Karpas-422 (cell line): ENCODE measurements at regions not wholly inside any gene's neighbourhood (a gene's known extent, or its start where the extent isn't known, plus 50 kb on each side); places are given as distances from the start of the nearest gene placed in this dataset.
A peak's percentile ranks its signal among the peaks of the same experiment; 100 is the strongest.

Experiments used
- DNase-seq: peaks from one replicate; pipeline ENCODE4 v3.0.0-alpha.2; 2015
- H2AFZ ChIP-seq: fragments of 200-600 bp; sonication (generic); 2 replicates; pipeline ENCODE4 v1.6.1; 2014; ENCODE audit warnings: antibody characterized with exemption, low read length, mixed read lengths
- H3K27ac ChIP-seq: fragments of 200-600 bp; sonication (generic); 2 replicates; pipeline ENCODE4 v1.5.1; 2014; ENCODE audit warnings: mild to moderate bottlenecking, low read length, moderate library complexity
- H3K27me3 ChIP-seq: fragments of 200-600 bp; sonication (generic); 2 replicates; pipeline ENCODE4 v1.6.1; 2014; ENCODE audit warnings: low read length, mixed read lengths
- H3K36me3 ChIP-seq: fragments of 200-600 bp; sonication (generic); 2 replicates; pipeline ENCODE4 v1.6.1; 2014; ENCODE audit warnings: low read length, mixed read lengths; ENCODE audit not compliant: insufficient read depth
- H3K4me1 ChIP-seq: fragments of 200-600 bp; sonication (generic); 2 replicates; pipeline ENCODE4 v1.6.1; 2014; ENCODE audit warnings: mild to moderate bottlenecking, low read length, mixed read lengths
- H3K4me2 ChIP-seq: fragments of 200-600 bp; sonication (generic); 2 replicates; pipeline ENCODE4 v1.6.1; 2014; ENCODE audit warnings: low read length, low read depth, mild to moderate bottlenecking; ENCODE audit not compliant: poor library complexity, severe bottlenecking
- H3K4me3 ChIP-seq: fragments of 200-600 bp; sonication (generic); 2 replicates; pipeline ENCODE4 v1.5.1; 2014; ENCODE audit warnings: mild to moderate bottlenecking, antibody characterized with exemption, low read length, mixed read lengths
- H3K79me2 ChIP-seq: fragments of 200-600 bp; sonication (generic); 2 replicates; pipeline ENCODE4 v1.6.1; 2014; ENCODE audit warnings: mild to moderate bottlenecking, low read length, mixed read lengths
- H3K9ac ChIP-seq: fragments of 200-600 bp; sonication (generic); 2 replicates; pipeline ENCODE4 v1.6.0; 2014; ENCODE audit warnings: low read length
- H3K9me2 ChIP-seq: fragments of 200-600 bp; sonication (generic), shearing (Covaris generic); replicated peaks from 2 replicates; pipeline ENCODE4 v1.6.0; 2014; ENCODE audit warnings: mild to moderate bottlenecking, low read length, moderate library complexity; ENCODE audit not compliant: insufficient read depth
- H3K9me3 ChIP-seq: fragments of 300-700, 200-600 bp; sonication (generic); 2 replicates; pipeline ENCODE4 v1.6.1; 2014; ENCODE audit warnings: low read length, mixed read lengths
- H4K20me1 ChIP-seq: fragments of 200-600 bp; sonication (generic); 2 replicates; pipeline ENCODE4 v1.6.1; 2014; ENCODE audit warnings: mild to moderate bottlenecking, antibody characterized with exemption, low read length, low read depth; ENCODE audit not compliant: insufficient read depth

DNA sequence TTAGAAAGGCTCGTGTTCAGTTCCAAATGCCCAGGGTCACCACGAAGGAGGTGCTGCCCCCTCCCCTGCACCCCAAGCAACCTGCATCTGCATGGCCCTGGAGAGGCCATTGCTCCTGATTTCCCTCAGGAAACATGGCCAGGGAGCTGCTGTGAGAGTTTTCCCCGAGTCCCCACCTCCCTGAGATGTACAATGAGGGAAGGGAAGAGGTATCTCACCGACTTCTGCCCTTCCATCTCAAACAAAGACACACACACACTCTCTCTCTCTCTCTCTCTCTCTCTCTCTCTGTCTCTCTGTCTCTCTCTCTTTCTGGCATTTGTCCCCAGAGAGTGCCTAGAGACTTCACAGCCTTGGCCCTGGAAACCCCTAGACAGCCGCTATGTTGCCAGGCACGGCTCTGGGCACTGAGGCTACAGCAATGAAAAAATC lies 120.4 kb downstream of the MRPL14 start:
- DNase-seq, result no peak
- H3K9me2 ChIP-seq, result no peaks in the 10 kb centered on the region
- H3K9me3 ChIP-seq, result no peaks in the 10 kb centered on the region
- H3K4me2 ChIP-seq, result no peak overlapping the region
- H3K79me2 ChIP-seq, result no peaks in the 10 kb centered on the region
- H3K9ac ChIP-seq, result no peak overlapping the region
- H3K4me3 ChIP-seq, result no peak overlapping the region
- H2AFZ ChIP-seq, result no peak overlapping the region
- peaks cover 17% of the 10 kb centered on the region; the same call in 1 of the 2 replicates for H4K20me1 ChIP-seq
- no peak overlapping the region for H3K27ac ChIP-seq
- H3K27me3 ChIP-seq, result no peaks in the 10 kb centered on the region
- H3K36me3 ChIP-seq, result no peaks in the 10 kb centered on the region
- peaks cover 6% of the 10 kb centered on the region for H3K4me1 ChIP-seq

- H3K9ac ChIP-seq, result no peak overlapping the region
- H3K27me3 ChIP-seq, result no peaks in the 10 kb centered on the region
These were observed 121.0 kb downstream of the MRPL14 start for GRCh38 chr6:44006123-44006871.

GRCh38 chr6:44005507-44005903 lies 121.7 kb downstream of the MRPL14 start:
- H3K4me2 ChIP-seq, result no peak overlapping the region

More at GRCh38 chr6:44006123-44006871, 121.0 kb downstream of the MRPL14 start:
- no peaks in the 10 kb centered on the region for H3K36me3 ChIP-seq
- H3K4me3 ChIP-seq, result no peak overlapping the region
- no peak overlapping the region for H3K4me2 ChIP-seq
- peaks cover 12% of the 10 kb centered on the region for H3K4me1 ChIP-seq
- peaks cover 21% of the 10 kb centered on the region; the same call in 1 of the 2 replicates for H4K20me1 ChIP-seq
- no peak for DNase-seq
- no peaks in the 10 kb centered on the region for H3K9me2 ChIP-seq
- no peaks in the 10 kb centered on the region for H3K79me2 ChIP-seq
- no peak overlapping the region for H3K27ac ChIP-seq
- H3K9me3 ChIP-seq, result no peaks in the 10 kb centered on the region
- H2AFZ ChIP-seq, result no peak overlapping the region

GRCh38 chr6:44004625-44005506 lies 122.4 kb downstream of the MRPL14 start:
- no peaks in the 10 kb centered on the region for H3K9me2 ChIP-seq
- H3K4me3 ChIP-seq, result no peak overlapping the region
- no peaks in the 10 kb centered on the region for H3K9me3 ChIP-seq
- peaks cover 26% of the 10 kb centered on the region for H3K4me1 ChIP-seq
- no peak overlapping the region for H3K4me2 ChIP-seq
- no peak overlapping the region for H3K27ac ChIP-seq
- no peaks in the 10 kb centered on the region for H3K36me3 ChIP-seq
- H3K79me2 ChIP-seq, result no peaks in the 10 kb centered on the region
- no peak overlapping the region for H3K9ac ChIP-seq
- peaks cover 21% of the 10 kb centered on the region; the same call in 1 of the 2 replicates for H4K20me1 ChIP-seq
- no peak overlapping the region for H2AFZ ChIP-seq
- peak; percentile 72 for DNase-seq
- no peaks in the 10 kb centered on the region for H3K27me3 ChIP-seq

More at GRCh38 chr6:44005507-44005903, 121.7 kb downstream of the MRPL14 start:
- no peak overlapping the region for H2AFZ ChIP-seq
- no peak for DNase-seq
- H3K9ac ChIP-seq, result no peak overlapping the region
- H3K4me3 ChIP-seq, result no peak overlapping the region
- peaks cover 21% of the 10 kb centered on the region; the same call in 1 of the 2 replicates for H4K20me1 ChIP-seq
- no peaks in the 10 kb centered on the region for H3K79me2 ChIP-seq
- H3K27me3 ChIP-seq, result no peaks in the 10 kb centered on the region
- no peaks in the 10 kb centered on the region for H3K9me2 ChIP-seq
- H3K4me1 ChIP-seq, result peaks cover 19% of the 10 kb centered on the region
- no peaks in the 10 kb centered on the region for H3K9me3 ChIP-seq
- no peak overlapping the region for H3K27ac ChIP-seq
- no peaks in the 10 kb centered on the region for H3K36me3 ChIP-seq

- Histone ChIP-seq H4K20me1 (peaks cover 21% of the 10 kb centered on the region; the same call in 1 of the 2 replicates), H3K27me3 (no peaks in the 10 kb centered on the region), H3K9me2 (no peaks in the 10 kb centered on the region), H3K27ac (no peak overlapping the region), H3K9me3 (no peaks in the 10 kb centered on the region), H3K4me3 (no peak overlapping the region), H3K4me2 (no peak overlapping the region), H3K4me1 (peaks cover 31% of the 10 kb centered on the region), H2AFZ (no peak overlapping the region), H3K79me2 (no peaks in the 10 kb centered on the region), H3K36me3 (no peaks in the 10 kb centered on the region), H3K9ac (no peak overlapping the region)
- no peak for DNase-seq
These were observed 123.1 kb downstream of the MRPL14 start for GRCh38 chr6:44004136-44004535.

DNA sequence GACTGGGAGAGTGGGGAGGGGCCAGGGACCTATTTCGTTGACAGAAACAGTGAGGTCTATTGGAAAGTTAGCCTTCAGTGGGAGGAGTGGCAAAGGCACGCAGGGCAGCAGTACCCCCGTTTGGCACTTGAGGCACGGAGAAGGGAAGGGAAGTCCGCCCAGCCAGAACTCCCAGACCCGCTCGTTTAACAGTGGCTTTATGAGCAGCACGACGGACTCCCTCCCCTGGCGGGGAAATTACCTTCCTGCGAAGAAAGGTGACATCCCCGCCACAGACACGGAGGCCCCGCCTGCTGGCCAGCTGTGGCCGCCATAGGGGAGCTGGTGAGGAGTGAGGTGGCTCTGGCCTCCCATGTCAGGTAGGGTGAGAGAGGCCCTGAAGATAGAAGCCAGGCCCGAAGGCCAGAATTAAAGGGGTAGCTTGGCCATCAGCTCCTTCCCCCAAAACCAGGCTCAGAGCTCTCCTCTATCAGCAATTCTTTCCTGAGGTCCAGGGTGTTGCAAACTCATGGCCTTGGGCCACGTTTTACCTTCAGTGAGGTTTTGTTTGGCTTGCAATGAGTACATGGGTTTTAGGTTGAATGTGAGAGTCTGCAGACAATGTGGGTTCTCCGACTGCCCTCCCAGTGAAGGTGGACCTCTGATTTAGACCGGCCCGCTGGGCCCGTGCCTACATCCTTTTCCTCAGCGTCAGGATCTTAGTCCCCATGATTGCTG lies 123.7 kb downstream of the MRPL14 start:
- Histone ChIP-seq H3K4me1 (peaks cover 31% of the 10 kb centered on the region), H2AFZ (no peak overlapping the region), H3K9ac (no peak overlapping the region), H3K36me3 (no peaks in the 10 kb centered on the region), H3K4me2 (no peak overlapping the region), H3K9me3 (no peaks in the 10 kb centered on the region), H3K27me3 (no peaks in the 10 kb centered on the region), H3K27ac (no peak overlapping the region), H4K20me1 (peaks cover 21% of the 10 kb centered on the region; the same call in 1 of the 2 replicates), H3K79me2 (no peaks in the 10 kb centered on the region), H3K4me3 (no peak overlapping the region), H3K9me2 (no peaks in the 10 kb centered on the region)
- DNase-seq, result no peak

DNA sequence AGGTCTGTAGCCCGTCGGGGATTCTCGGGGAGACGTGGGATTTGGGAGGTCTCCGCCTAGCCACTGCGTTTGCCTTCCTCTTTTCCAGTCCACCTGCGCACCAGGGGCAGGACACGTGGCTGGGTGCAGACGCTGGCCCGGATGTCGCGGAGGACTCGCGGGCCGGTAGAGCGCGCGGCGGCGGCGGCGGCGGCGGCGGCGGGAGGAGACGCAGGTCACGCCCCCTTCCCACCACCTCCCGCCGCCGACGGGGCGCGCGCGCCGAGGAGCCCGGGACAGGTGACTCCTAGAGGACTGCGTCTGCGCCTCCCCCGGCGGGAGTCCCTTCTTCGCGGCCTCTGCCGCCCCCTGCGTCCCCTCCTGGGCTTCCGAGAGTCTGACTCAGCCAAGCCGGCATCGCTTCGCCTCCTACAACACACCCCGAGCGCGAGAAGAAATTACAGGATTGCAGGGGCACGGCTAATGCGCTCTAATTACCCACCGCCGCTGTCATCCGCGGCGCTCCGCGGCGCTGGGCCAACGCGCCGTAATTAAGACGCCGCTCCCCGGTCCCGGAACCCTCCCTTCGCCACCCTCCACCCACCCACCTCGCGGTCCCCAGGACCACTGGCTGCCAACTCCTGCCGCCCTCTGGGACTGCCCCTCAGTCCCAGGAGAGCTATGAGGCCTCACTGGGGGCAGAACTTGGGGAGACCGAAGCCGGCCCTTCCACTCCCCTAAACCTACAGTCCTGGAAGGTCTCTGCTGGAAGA lies 124.5 kb downstream of the MRPL14 start:
- DNase-seq, result no peak
- Histone ChIP-seq H3K36me3 (no peaks in the 10 kb centered on the region), H3K9me3 (no peaks in the 10 kb centered on the region), H3K27me3 (no peaks in the 10 kb centered on the region), H3K4me3 (no peak overlapping the region), H3K79me2 (no peaks in the 10 kb centered on the region), H3K4me1 (peaks cover 31% of the 10 kb centered on the region), H2AFZ (no peak overlapping the region), H3K27ac (no peak overlapping the region), H3K9me2 (no peaks in the 10 kb centered on the region), H3K4me2 (no peak overlapping the region), H4K20me1 (peaks cover 21% of the 10 kb centered on the region; the same call in 1 of the 2 replicates), H3K9ac (no peak overlapping the region)
